ENCODE measurements at regions not wholly inside any gene's neighbourhood (a gene's known extent, or its start where the extent isn't known, plus 50 kb on each side); places are given as distances from the start of the nearest gene placed in this dataset.

- H3K4me3 ChIP-seq (ENCODE audit: control insufficient read depth, low read depth, low read length), result no peak overlapping the region
- DNase-seq (ENCODE audit: low read depth), result no peak
- TF ChIP-seq CTCF (IDR thresholded peaks at IDR 0.05; ENCODE audit: control insufficient read depth, insufficient read depth, low read depth, low read length, missing control alignments), result no peak
Observed at GRCh38 chr11:31921081-31921480, 110.0 kb upstream of the PAX6 start.

GRCh38 chr11:31919175-31919574 is 108.1 kb upstream of the PAX6 start:
- no peak for DNase-seq (ENCODE audit: low read depth)
- TF ChIP-seq CTCF (IDR thresholded peaks at IDR 0.05; ENCODE audit: control insufficient read depth, insufficient read depth, low read depth, low read length, missing control alignments), result no peak
- no peak overlapping the region for H3K4me3 ChIP-seq (ENCODE audit: control insufficient read depth, low read depth, low read length)

- H3K4me3 ChIP-seq (ENCODE audit: control insufficient read depth, low read depth, low read length), result no peak overlapping the region
- DNase-seq (ENCODE audit: low read depth), result no peak
- no peak for TF ChIP-seq CTCF (IDR thresholded peaks at IDR 0.05; ENCODE audit: control insufficient read depth, insufficient read depth, low read depth, low read length, missing control alignments)
Observed at GRCh38 chr11:31915867-31916266, 104.7 kb upstream of the PAX6 start.

- no peak for DNase-seq (ENCODE audit: low read depth)
- no peak overlapping the region for H3K4me3 ChIP-seq (ENCODE audit: control insufficient read depth, low read depth, low read length)
- TF ChIP-seq CTCF (IDR thresholded peaks at IDR 0.05; ENCODE audit: control insufficient read depth, insufficient read depth, low read depth, low read length, missing control alignments), result no peak
Observed at GRCh38 chr11:31913985-31914384, 102.9 kb upstream of the PAX6 start.

- no peak for TF ChIP-seq CTCF (IDR thresholded peaks at IDR 0.05; ENCODE audit: control insufficient read depth, insufficient read depth, low read depth, low read length, missing control alignments)
- no peak overlapping the region for H3K4me3 ChIP-seq (ENCODE audit: control insufficient read depth, low read depth, low read length)
- DNase-seq (ENCODE audit: low read depth), result no peak
Observed at GRCh38 chr11:31912808-31913207, 101.7 kb upstream of the PAX6 start.

- H3K4me3 ChIP-seq (ENCODE audit: control insufficient read depth, low read depth, low read length), result no peak overlapping the region
- no peak for TF ChIP-seq CTCF (IDR thresholded peaks at IDR 0.05; ENCODE audit: control insufficient read depth, insufficient read depth, low read depth, low read length, missing control alignments)
- no peak for DNase-seq (ENCODE audit: low read depth)
Observed at GRCh38 chr11:31910950-31911576, 99.9 kb upstream of the PAX6 start.

All from AG09309 (cell line).